ENCODE measurements at regions not wholly inside any gene's neighbourhood (a gene's known extent, or its start where the extent isn't known, plus 50 kb on each side); places are given as distances from the start of the nearest gene placed in this dataset.

DNA sequence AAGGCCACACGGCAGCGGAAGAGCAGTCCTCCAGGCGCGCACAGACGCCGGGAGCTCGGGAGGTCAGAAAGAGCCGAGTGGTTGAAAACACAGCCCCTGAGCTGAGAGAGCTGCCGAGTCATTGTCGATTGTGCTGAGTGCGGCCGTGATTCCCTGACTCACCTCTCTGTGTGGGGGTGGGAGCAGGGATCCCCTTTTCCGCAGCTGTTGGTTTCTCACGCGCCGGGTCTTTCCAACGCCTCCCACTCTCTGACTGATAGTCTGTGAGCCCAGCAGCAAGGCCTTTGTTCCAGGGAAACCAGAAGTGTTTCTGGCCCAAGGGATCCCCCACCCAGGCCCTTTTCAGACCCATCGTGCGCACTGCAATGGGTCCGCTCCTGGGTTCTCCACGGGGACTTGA is 97.3 kb downstream of the MRPL36 start:
- no peak for TF ChIP-seq EZH2 (IDR thresholded peaks at IDR 0.05; ENCODE audit: insufficient read depth, poor library complexity, severe bottlenecking)
- TF ChIP-seq EZH2phosphoT487 (IDR thresholded peaks at IDR 0.05; ENCODE audit: insufficient read depth, low read depth): no peak

Measured in GM23248 (cell line).